A549 (cell line): ENCODE measurements at regions not wholly inside any gene's neighbourhood (a gene's known extent, or its start where the extent isn't known, plus 50 kb on each side); places are given as distances from the start of the nearest gene placed in this dataset.

Experiments
- ATAC-seq, 2 experiments: fragments of 200-7000 bp in 1 of 2; fragments of >200 bp in 1 of 2; cut with Nextera tagmentation in 1 of 2; cut with Tn5 transposase in 1 of 2; 3 replicates each; pipeline versions ENCODE4 v1.8.0 to v1.9.1; 2018 to 2020; ENCODE audit warnings: mild to moderate bottlenecking in 1 of 2, moderate library complexity in 1 of 2
- CTCF ChIA-PET: fragments of 300-600 bp; sonication (Branson Sonifier 250); formaldehyde crosslinking; extraction: SDS; loops from one replicate; lab custom pipeline; 2021; ENCODE audit warnings: antibody characterized with exemption, inconsistent platforms; lab: Yijun Ruan, JAX
- POLR2A ChIA-PET: fragments of 350-600 bp; formaldehyde crosslinking; extraction: SDS; loops from one replicate; lab custom pipeline; 2021; ENCODE audit warnings: antibody characterized with exemption, inconsistent platforms; lab: Yijun Ruan, JAX
- DNase-seq, 2 experiments: peaks; one replicate each; pipeline versions ENCODE4 v3.0.0 to v3.0.0-alpha.2; 2011 to 2016; ENCODE audit warnings: low read depth in 1 of 2, low spot score in 1 of 2
- FAIRE-seq: peaks from 2 replicates; lab custom pipeline; 2011; peaks lifted over from hg19 to GRCh38; lab: Jason Lieb, UNC
- H3K27ac ChIP-seq, 2 experiments: fragments of >200 bp; sonication (Bioruptor Twin); formaldehyde crosslinking; 3 replicates each; pipeline ENCODE4 v1.5.1; 2016 to 2017
- H3K4me1 ChIP-seq: fragments of >200 bp; sonication (Bioruptor Twin); formaldehyde crosslinking; 3 replicates; pipeline ENCODE4 v1.6.1; 2016
- H3K4me2 ChIP-seq: fragments of >200 bp; sonication (Bioruptor Twin); formaldehyde crosslinking; 3 replicates; pipeline ENCODE4 v1.6.1; 2016
- H3K4me3 ChIP-seq: fragments of >200 bp; sonication (Bioruptor Twin); formaldehyde crosslinking; 3 replicates; pipeline ENCODE4 v1.5.1; 2016
- H3K9me3 ChIP-seq: fragments of >200 bp; sonication (Bioruptor Twin); formaldehyde crosslinking; 3 replicates; pipeline ENCODE4 v1.6.1; 2016
- BHLHE40 ChIP-seq: IDR thresholded peaks from 2 replicates; pipeline ENCODE4 v1.6.1; 2012; ENCODE audit warnings: low read depth, low read length, inconsistent platforms
- CBX8 ChIP-seq: fragments of 200-600 bp; sonication (generic); IDR thresholded peaks from 2 replicates; pipeline ENCODE4 v1.6.1; 2016
- CTCF ChIP-seq: fragments of >200 bp; sonication (Bioruptor Twin); formaldehyde crosslinking; IDR thresholded peaks from 3 replicates; pipeline ENCODE4 v1.5.1; 2016
- E2F6 ChIP-seq: IDR thresholded peaks from 2 replicates; pipeline ENCODE4 v1.6.1; 2012; ENCODE audit warnings: low read depth, borderline replicate concordance
- EHMT2 ChIP-seq: fragments of 200-600 bp; sonication (generic); IDR thresholded peaks from 2 replicates; pipeline ENCODE4 v1.6.1; 2016; ENCODE audit warnings: antibody characterized with exemption, low read depth, mild to moderate bottlenecking, moderate library complexity
- ELK1 ChIP-seq: fragments of 150-350 bp; IDR thresholded peaks from 2 replicates; pipeline ENCODE4 v1.6.1; 2014; ENCODE audit warnings: low read depth, mild to moderate bottlenecking, low read length
- ESRRA ChIP-seq: fragments of 150-350 bp; IDR thresholded peaks from 2 replicates; pipeline ENCODE4 v1.6.1; 2014; ENCODE audit warnings: mild to moderate bottlenecking, low read length, borderline replicate concordance
- FOXS1 ChIP-seq: fragments of 250-450 bp; sonication (Bioruptor Pico); IDR thresholded peaks from 2 replicates; pipeline ENCODE4 v1.5.0; 2020; ENCODE audit warnings: mild to moderate bottlenecking, moderate library complexity
- GATA3 ChIP-seq: IDR thresholded peaks from 2 replicates; pipeline ENCODE4 v1.6.1; 2012; ENCODE audit warnings: borderline replicate concordance
- HES2 ChIP-seq: fragments of >200 bp; sonication (Bioruptor Twin); formaldehyde crosslinking; IDR thresholded peaks from 2 replicates; pipeline ENCODE4 v1.6.1; 2016
- HEYL ChIP-seq: fragments of 250-450 bp; sonication (Bioruptor Pico); IDR thresholded peaks from 2 replicates; pipeline ENCODE4 v1.8.0; 2021; ENCODE audit warnings: mild to moderate bottlenecking, moderate library complexity
- HMGXB4 ChIP-seq: fragments of 250-450 bp; sonication (Bioruptor Pico); IDR thresholded peaks from 2 replicates; pipeline ENCODE4 v1.5.0; 2021; ENCODE audit warnings: mild to moderate bottlenecking, moderate library complexity, borderline replicate concordance
- JUN ChIP-seq, 2 experiments: fragments of >200 bp; sonication (Bioruptor Twin); formaldehyde crosslinking; IDR thresholded peaks; 2 replicates in 1 of 2; 3 replicates in 1 of 2; pipeline ENCODE4 v1.6.1; 2016 to 2017
- KDM5A ChIP-seq: fragments of 200-600 bp; sonication (generic); IDR thresholded peaks from 2 replicates; pipeline ENCODE4 v1.6.1; 2016; ENCODE audit warnings: antibody characterized with exemption, mild to moderate bottlenecking
- MAFK ChIP-seq: fragments of 450-650 bp; IDR thresholded peaks from 2 replicates; pipeline ENCODE4 v1.6.1; 2014; ENCODE audit not compliant: partially characterized antibody
- MYC ChIP-seq: IDR thresholded peaks from 2 replicates; pipeline ENCODE4 v1.6.1; 2012; ENCODE audit warnings: mild to moderate bottlenecking, inconsistent platforms, low read length, improper control_type of control experiment, borderline replicate concordance
- NPAS2 ChIP-seq: fragments of 250-450 bp; sonication (Bioruptor Pico); IDR thresholded peaks from 2 replicates; pipeline ENCODE4 v1.8.0; 2022; ENCODE audit warnings: mild to moderate bottlenecking, moderate library complexity, borderline replicate concordance
- NR3C1 ChIP-seq: fragments of >200 bp; sonication (Bioruptor Twin); formaldehyde crosslinking; IDR thresholded peaks from 3 replicates; pipeline ENCODE4 v1.6.1; 2017
- RAD21 ChIP-seq, 2 experiments: fragments of >200 bp in 1 of 2; sonication (Bioruptor Twin) in 1 of 2; formaldehyde crosslinking in 1 of 2; IDR thresholded peaks in 1 of 2; conservative IDR thresholded peaks in 1 of 2; 2 replicates in 1 of 2; 3 replicates in 1 of 2; pipeline ENCODE4 v1.6.1; 2012 to 2018; ENCODE audit warnings: inconsistent platforms in 1 of 2
- RCOR1 ChIP-seq: fragments of 150-350 bp; IDR thresholded peaks from 2 replicates; pipeline ENCODE4 v1.6.1; 2014; ENCODE audit warnings: antibody characterized with exemption, low read length, low read depth
- SMC3 ChIP-seq: fragments of >200 bp; sonication (Bioruptor Twin); formaldehyde crosslinking; IDR thresholded peaks from 3 replicates; pipeline ENCODE4 v1.6.1; 2018; ENCODE audit warnings: inconsistent platforms
- ZSCAN20 ChIP-seq: fragments of 250-450 bp; sonication (Bioruptor Pico); IDR thresholded peaks from 2 replicates; pipeline ENCODE4 v1.8.0; 2022; ENCODE audit warnings: mild to moderate bottlenecking, moderate library complexity
- WGBS: methylation state at CpG from one replicate; pipeline ENCODE4 v1.1.6; 2017; ENCODE audit errors: missing lambda C conversion rate; 5-methylcytosine and 5-hydroxymethylcytosine counted together

- DNase-seq: no peak
- no peak for FAIRE-seq
- no peak overlapping the region for H3K4me3 ChIP-seq
- no peak overlapping the region for H3K4me2 ChIP-seq
- POLR2A ChIA-PET: no interaction called here
- H3K9me3 ChIP-seq: no peaks in the 10 kb centered on the region
- CTCF ChIA-PET: interaction anchor here (0.6 to 10.8 kb wide), 30 partner anchors 13 to 1713 kb away, joined by 3 to 209 read pairs (median 6); partner anchors contain the start of gene ASAP2
- H3K27ac ChIP-seq: no peak overlapping the region
- peaks cover 30% of the 10 kb centered on the region for H3K4me1 ChIP-seq
- 86% methylated on average over 6 of the region's 6 CpGs for WGBS
- TF ChIP-seq NPAS2 (CRISPR knock-in tag): no peak
- no peak for TF ChIP-seq CBX8
- TF ChIP-seq ZSCAN20 (CRISPR knock-in tag): no peak
- no peak for TF ChIP-seq HMGXB4 (CRISPR knock-in tag)
- TF ChIP-seq NR3C1: no peak
- TF ChIP-seq KDM5A: no peak
- TF ChIP-seq ELK1: no peak
- TF ChIP-seq ESRRA: no peak
- no peak for TF ChIP-seq MYC
- TF ChIP-seq RCOR1: no peak
- no peak for TF ChIP-seq HEYL (CRISPR knock-in tag)
- ATAC-seq: no peak
Measured at GRCh38 chr2:9141091-9141667, 65.4 kb upstream of the ASAP2 start.

GRCh38 chr2:9140645-9141044 lies 66.0 kb upstream of the ASAP2 start:
- Histone ChIP-seq H3K9me3 (no peaks in the 10 kb centered on the region), H3K27ac (no peak overlapping the region), H3K4me3 (no peak overlapping the region), H3K4me1 (peaks cover 30% of the 10 kb centered on the region), H3K4me2 (no peak overlapping the region)
- POLR2A ChIA-PET: no interaction called here
- FAIRE-seq (no peak), ATAC-seq (no peak), DNase-seq (no peak)
- no peak for TF ChIP-seq BHLHE40
- TF ChIP-seq MYC: no peak
- TF ChIP-seq JUN (IDR thresholded peaks at IDR 0.05): no peak
- no peak for TF ChIP-seq HEYL (CRISPR knock-in tag)
- TF ChIP-seq FOXS1 (CRISPR knock-in tag): no peak
- TF ChIP-seq HES2: no peak
- TF ChIP-seq RAD21 (conservative IDR thresholded peaks at IDR 0.05 in 1 of 2, IDR thresholded peaks at IDR 0.05 in 1 of 2): peak in 1 of 2 experiments; percentile 22; a peak in 1 of 5 replicates
- CTCF ChIA-PET: interaction anchor here (0.6 to 10.8 kb wide), 38 partner anchors 8 to 1713 kb away, joined by 3 to 209 read pairs (median 4); partner anchors contain the start of genes ASAP2 and MBOAT2
- WGBS: 75% methylated on average over 7 of the region's 7 CpGs

- no peak overlapping the region for H3K4me3 ChIP-seq
- no peak for FAIRE-seq
Measured at GRCh38 chr2:9139491-9140443, 66.8 kb upstream of the ASAP2 start.

More at GRCh38 chr2:9139491-9140443, 66.8 kb upstream of the ASAP2 start:
- Histone ChIP-seq H3K4me1 (peaks cover 22% of the 10 kb centered on the region), H3K4me2 (peak overlapping the region; percentile 24; the same call in 1 of the 3 replicates), H3K27ac (peak overlapping the region in 1 of 2 experiments; percentile 59; a peak in 3 of 6 replicates), H3K9me3 (no peaks in the 10 kb centered on the region)
- DNase-seq: peak; percentile 66 to 84
- TF ChIP-seq CTCF (peak; percentile 96), E2F6 (no peak), NPAS2 (CRISPR knock-in tag) (no peak), RAD21 (conservative IDR thresholded peaks at IDR 0.05 in 1 of 2, IDR thresholded peaks at IDR 0.05 in 1 of 2) (peak; percentile 89 to 94), EHMT2 (no peak), MAFK (no peak), FOXS1 (CRISPR knock-in tag) (no peak), GATA3 (no peak), HEYL (CRISPR knock-in tag) (no peak), SMC3 (peak; percentile 95), CBX8 (no peak)
- ChIA-PET CTCF (interaction anchor here (0.6 to 10.8 kb wide), 55 partner anchors 9 to 446 kb away, joined by 3 to 209 read pairs (median 4); partner anchors contain the start of gene MBOAT2), POLR2A (interaction anchor here (0.6 kb wide), 1 partner anchor 241 kb away, joined by 12 read pairs; no protein-coding TSS in a partner anchor)
- WGBS: 32% methylated on average over 16 of the region's 19 CpGs
- peak; percentile 54 to 72; a peak in 5 of 6 replicates for ATAC-seq
